Osteocyte (in vitro differentiated cells): ENCODE measurements at regions not wholly inside any gene's neighbourhood (a gene's known extent, or its start where the extent isn't known, plus 50 kb on each side); places are given as distances from the start of the nearest gene placed in this dataset.
"Not testable (repeated sequence)": the region's sequence is repeated elsewhere in the genome, so short reads cannot be mapped to it uniquely, and the experiment has no call there.

Source experiments
- DNase-seq: peaks from one replicate; pipeline ENCODE4 v3.0.0; 2021; ENCODE audit warnings: mixed read lengths; ENCODE audit not compliant: unreplicated experiment; ENCODE audit errors: extremely low spot score
- H3K27ac Mint-ChIP-seq: one replicate; pipeline ENCODE4 v1.8.0; 2021; ENCODE audit warnings: mild to moderate bottlenecking, mixed read lengths; ENCODE audit not compliant: unreplicated experiment
- H3K27me3 Mint-ChIP-seq: one replicate; pipeline ENCODE4 v1.8.0; 2021; ENCODE audit warnings: mixed read lengths; ENCODE audit not compliant: unreplicated experiment
- H3K36me3 Mint-ChIP-seq: one replicate; pipeline ENCODE4 v1.8.0; 2021; ENCODE audit warnings: mixed read lengths; ENCODE audit not compliant: unreplicated experiment
- H3K4me1 Mint-ChIP-seq: one replicate; pipeline ENCODE4 v1.8.0; 2021; ENCODE audit warnings: mixed read lengths; ENCODE audit not compliant: unreplicated experiment
- H3K4me3 Mint-ChIP-seq: one replicate; pipeline ENCODE4 v1.8.0; 2021; ENCODE audit warnings: mild to moderate bottlenecking, moderate library complexity, mixed read lengths; ENCODE audit not compliant: unreplicated experiment
- H3K9me3 Mint-ChIP-seq: one replicate; pipeline ENCODE4 v1.8.0; 2021; ENCODE audit warnings: mixed read lengths; ENCODE audit not compliant: unreplicated experiment
- TF ChIP-seq, protein P1 (sequence below): fragments of 200-600 bp; sonication (generic); IDR thresholded peaks from 2 replicates; pipeline ENCODE4 v1.5.0; 2021; ENCODE audit warnings: antibody characterized with exemption, mild to moderate bottlenecking, moderate library complexity

DNA sequence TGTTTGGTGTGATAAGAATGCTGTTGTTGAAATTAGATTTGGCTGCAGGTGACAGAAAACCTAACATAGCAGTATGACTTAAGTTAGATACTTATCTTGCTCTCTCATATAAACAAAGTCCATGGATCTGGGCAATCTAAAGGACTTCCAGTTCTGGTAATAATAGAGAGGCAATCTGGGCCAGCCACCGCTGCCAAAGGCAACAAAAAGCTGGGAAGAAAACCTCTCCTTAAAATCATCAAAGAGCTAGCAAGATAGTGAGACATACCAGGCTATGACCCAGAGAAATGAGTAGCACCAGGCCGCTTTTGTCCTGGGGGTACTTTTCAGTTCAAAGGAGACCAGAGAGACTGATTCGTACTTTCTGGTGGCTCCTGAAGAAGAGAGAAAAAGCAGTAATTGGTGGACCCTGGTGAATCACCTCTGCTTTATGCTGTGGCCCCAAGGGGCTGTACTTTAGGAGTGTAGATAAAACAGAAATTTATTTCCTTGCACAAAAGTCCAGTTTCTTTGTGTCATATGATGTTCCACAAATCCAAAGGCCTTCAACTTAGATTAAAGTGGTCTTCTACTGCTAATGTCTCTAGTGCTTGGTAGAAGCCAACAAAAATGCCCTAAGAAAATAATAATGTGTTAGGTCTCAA, 125.4 kb downstream of the TBX19 start:
- Mint-ChIP-seq H3K9me3 (peaks cover 8% of the 10 kb centered on the region), H3K36me3 (peaks cover 6% of the 10 kb centered on the region), H3K27me3 (peaks cover 25% of the 10 kb centered on the region), H3K27ac (no peak overlapping the region), H3K4me3 (no peak overlapping the region), H3K4me1 (peaks cover 10% of the 10 kb centered on the region)
- DNase-seq, result no peak
- TF ChIP-seq, protein P1, sequence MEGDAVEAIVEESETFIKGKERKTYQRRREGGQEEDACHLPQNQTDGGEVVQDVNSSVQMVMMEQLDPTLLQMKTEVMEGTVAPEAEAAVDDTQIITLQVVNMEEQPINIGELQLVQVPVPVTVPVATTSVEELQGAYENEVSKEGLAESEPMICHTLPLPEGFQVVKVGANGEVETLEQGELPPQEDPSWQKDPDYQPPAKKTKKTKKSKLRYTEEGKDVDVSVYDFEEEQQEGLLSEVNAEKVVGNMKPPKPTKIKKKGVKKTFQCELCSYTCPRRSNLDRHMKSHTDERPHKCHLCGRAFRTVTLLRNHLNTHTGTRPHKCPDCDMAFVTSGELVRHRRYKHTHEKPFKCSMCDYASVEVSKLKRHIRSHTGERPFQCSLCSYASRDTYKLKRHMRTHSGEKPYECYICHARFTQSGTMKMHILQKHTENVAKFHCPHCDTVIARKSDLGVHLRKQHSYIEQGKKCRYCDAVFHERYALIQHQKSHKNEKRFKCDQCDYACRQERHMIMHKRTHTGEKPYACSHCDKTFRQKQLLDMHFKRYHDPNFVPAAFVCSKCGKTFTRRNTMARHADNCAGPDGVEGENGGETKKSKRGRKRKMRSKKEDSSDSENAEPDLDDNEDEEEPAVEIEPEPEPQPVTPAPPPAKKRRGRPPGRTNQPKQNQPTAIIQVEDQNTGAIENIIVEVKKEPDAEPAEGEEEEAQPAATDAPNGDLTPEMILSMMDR, result no peak

DNA sequence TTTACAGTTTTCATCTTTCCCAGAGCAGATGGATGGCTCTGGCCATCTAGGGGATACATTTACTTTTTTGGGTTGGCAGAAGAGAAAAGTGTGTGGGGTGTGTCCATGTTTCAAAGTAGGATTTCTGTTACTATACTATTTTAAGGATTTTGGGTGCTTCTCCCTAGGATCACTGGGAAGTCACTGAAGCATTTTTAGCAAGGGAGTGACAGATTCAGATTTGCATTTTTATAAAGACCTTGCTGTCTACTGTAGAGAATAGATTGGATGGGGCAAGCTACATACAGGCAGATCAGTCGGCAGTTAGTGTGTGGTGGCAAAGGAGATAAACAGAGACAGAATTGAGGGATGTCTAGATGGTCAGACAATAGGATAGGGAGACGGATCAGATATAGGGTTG, 122.5 kb downstream of the TBX19 start:
- TF ChIP-seq, protein P1, result no peak
- no peak for DNase-seq
- Mint-ChIP-seq H3K4me3 (no peak overlapping the region), H3K9me3 (peaks cover 8% of the 10 kb centered on the region), H3K27me3 (peaks cover 32% of the 10 kb centered on the region), H3K27ac (no peak overlapping the region), H3K36me3 (peaks cover 6% of the 10 kb centered on the region), H3K4me1 (peaks cover 9% of the 10 kb centered on the region)

DNA sequence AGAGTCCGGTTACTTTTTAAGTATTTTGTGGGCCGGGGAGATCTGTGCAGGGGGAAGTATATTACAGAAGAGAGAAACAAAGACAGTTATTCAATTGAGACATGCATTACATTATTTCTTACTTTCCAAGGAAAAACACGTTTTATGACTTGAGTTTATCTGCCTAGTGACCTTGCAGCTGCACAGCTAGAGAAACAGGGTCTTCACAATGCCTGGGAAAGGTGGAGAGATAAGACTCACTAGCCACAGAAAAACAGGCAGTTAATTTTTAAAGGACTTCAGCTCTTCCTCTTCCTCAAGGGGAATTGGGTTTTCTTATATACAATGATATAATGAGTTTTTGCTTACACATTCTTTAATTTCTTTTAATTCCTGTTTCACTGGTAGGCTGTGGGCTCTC, 121.8 kb downstream of the TBX19 start:
- DNase-seq, H3K4me3 Mint-ChIP-seq, H3K27ac Mint-ChIP-seq, H3K36me3 Mint-ChIP-seq, H3K9me3 Mint-ChIP-seq, H3K4me1 Mint-ChIP-seq: not testable (repeated sequence)
- peaks cover 35% of the 10 kb centered on the region for H3K27me3 Mint-ChIP-seq

DNA sequence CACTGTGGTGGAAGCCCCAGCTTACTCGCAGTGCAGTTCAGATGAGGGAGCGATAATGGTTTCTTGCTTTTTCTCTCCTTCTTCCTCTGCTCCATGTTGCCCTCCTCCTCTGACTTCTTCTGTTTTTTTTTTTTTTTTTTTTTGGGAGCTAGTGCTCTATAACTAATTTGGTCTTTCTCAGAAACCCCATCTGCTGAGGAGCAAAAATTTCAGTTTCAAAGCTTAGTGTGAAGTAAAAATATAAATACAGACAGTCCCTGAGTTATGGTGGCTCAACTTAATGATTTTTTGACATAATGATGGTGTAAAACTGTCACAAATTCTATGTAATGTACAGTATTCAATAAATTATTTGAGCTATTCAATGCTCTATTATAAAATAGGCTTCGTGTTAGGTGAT, 120.7 kb downstream of the TBX19 start:
- Mint-ChIP-seq H3K4me1 (peaks cover 5% of the 10 kb centered on the region), H3K27ac (no peak overlapping the region), H3K27me3 (peaks cover 29% of the 10 kb centered on the region), H3K36me3 (no peaks in the 10 kb centered on the region), H3K9me3 (no peaks in the 10 kb centered on the region), H3K4me3 (no peak overlapping the region)
- no peak for DNase-seq
- TF ChIP-seq, protein P1, result no peak

DNA sequence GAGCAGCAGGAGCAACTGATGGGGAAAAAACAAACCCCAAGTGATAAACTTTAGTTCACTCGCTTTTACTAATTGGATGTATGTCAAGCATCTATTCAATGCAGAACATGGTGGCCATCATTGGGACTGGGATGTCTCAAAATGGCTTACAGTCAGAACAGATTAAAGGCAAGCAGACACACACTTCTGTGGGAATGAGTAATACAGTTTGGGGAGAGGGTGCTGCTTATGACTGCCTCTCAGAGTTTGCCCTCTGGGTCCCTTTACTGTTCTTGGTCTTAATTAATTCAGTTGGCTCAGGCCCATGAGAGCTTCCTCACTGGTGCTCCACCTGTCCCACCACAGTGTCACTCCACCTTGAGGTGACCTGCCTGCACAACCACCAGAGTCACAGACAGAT, 119.5 kb downstream of the TBX19 start:
- no peak overlapping the region for H3K4me3 Mint-ChIP-seq
- no peak for DNase-seq
- TF ChIP-seq, protein P1, result no peak
- peaks cover 29% of the 10 kb centered on the region for H3K27me3 Mint-ChIP-seq
- peaks cover 5% of the 10 kb centered on the region for H3K4me1 Mint-ChIP-seq
- no peaks in the 10 kb centered on the region for H3K36me3 Mint-ChIP-seq
- no peak overlapping the region for H3K27ac Mint-ChIP-seq
- H3K9me3 Mint-ChIP-seq, result no peaks in the 10 kb centered on the region

DNA sequence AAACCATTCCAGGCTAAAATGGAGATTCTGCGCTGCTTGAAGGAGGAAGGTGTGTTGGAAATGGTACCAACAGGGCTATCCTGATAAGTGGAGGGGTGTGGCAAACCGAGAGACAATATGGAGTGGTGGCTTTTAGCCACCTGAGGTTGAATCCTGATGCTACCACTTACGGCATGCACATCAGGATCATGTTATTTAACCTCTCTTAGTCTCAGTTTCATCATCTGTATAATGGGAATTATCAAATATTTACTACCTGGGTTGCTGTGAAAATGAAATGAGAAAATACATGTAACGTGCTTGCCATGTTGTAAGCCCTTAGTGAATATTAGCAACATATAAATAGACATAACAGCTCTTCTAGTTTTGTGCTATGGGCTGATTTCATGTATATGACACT, 117.1 kb downstream of the TBX19 start:
- no peaks in the 10 kb centered on the region for H3K36me3 Mint-ChIP-seq
- DNase-seq, result no peak
- TF ChIP-seq, protein P1, result no peak
- peaks cover 36% of the 10 kb centered on the region for H3K27me3 Mint-ChIP-seq
- H3K9me3 Mint-ChIP-seq, result no peaks in the 10 kb centered on the region
- no peak overlapping the region for H3K27ac Mint-ChIP-seq
- no peak overlapping the region for H3K4me3 Mint-ChIP-seq
- peaks cover 5% of the 10 kb centered on the region for H3K4me1 Mint-ChIP-seq
